H1 (cell line): ENCODE measurements at regions not wholly inside any gene's neighbourhood (a gene's known extent, or its start where the extent isn't known, plus 50 kb on each side); places are given as distances from the start of the nearest gene placed in this dataset.
A peak's percentile ranks its signal among the peaks of the same experiment; 100 is the strongest.

Experiments used
- ASH2L ChIP-seq: fragments of 200-600, 300-600 bp; sonication (generic); IDR thresholded peaks from one replicate; pipeline ENCODE4 v1.7.1; 2017; ENCODE audit warnings: low read length
- ATF3 ChIP-seq: IDR thresholded peaks from 2 replicates; pipeline ENCODE4 v1.6.1; 2011; ENCODE audit warnings: low read depth, mild to moderate bottlenecking, low read length; ENCODE audit not compliant: insufficient read depth
- CTCF ChIP-seq, 3 experiments: IDR thresholded peaks; 1 replicate in 2 of 3; 2 replicates in 1 of 3; pipeline versions ENCODE4 v1.5.1 to v1.6.1; 2011; ENCODE audit warnings: low read length in 3 of 3, mild to moderate bottlenecking in 3 of 3, inconsistent platforms in 2 of 3, low read depth in 1 of 3, moderate library complexity in 1 of 3; ENCODE audit not compliant: insufficient read depth in 1 of 3; ENCODE audit errors: control extremely low read depth in 1 of 3
- EP300 ChIP-seq, 2 experiments: IDR thresholded peaks; 1 replicate in 1 of 2; 2 replicates in 1 of 2; pipeline ENCODE4 v1.6.1; 2011 to 2012; ENCODE audit warnings: low read depth in 2 of 2, low read length in 2 of 2, mild to moderate bottlenecking in 2 of 2, borderline replicate concordance in 1 of 2, inconsistent platforms in 1 of 2, moderate library complexity in 1 of 2
- EZH2 ChIP-seq: fragments of 200-600 bp; sonication (generic); IDR thresholded peaks from 2 replicates; pipeline ENCODE4 v1.7.1; 2012; ENCODE audit warnings: low read depth, mild to moderate bottlenecking, moderate library complexity, low read length, inconsistent platforms; ENCODE audit not compliant: severe bottlenecking
- FOSL1 ChIP-seq: IDR thresholded peaks from 2 replicates; pipeline ENCODE4 v1.6.1; 2011; ENCODE audit warnings: mild to moderate bottlenecking, low read depth, low read length, moderate library complexity; ENCODE audit not compliant: insufficient read depth
- GABPA ChIP-seq: IDR thresholded peaks from 2 replicates; pipeline ENCODE4 v1.6.1; 2011; ENCODE audit warnings: mild to moderate bottlenecking, low read length, moderate library complexity, borderline replicate concordance; ENCODE audit not compliant: insufficient read depth
- KDM4A ChIP-seq: IDR thresholded peaks from one replicate; pipeline ENCODE4 v1.7.1; 2012; ENCODE audit warnings: low read depth, mild to moderate bottlenecking, moderate library complexity, low read length, inconsistent platforms; ENCODE audit not compliant: severe bottlenecking
- POU5F1 ChIP-seq: IDR thresholded peaks from 2 replicates; pipeline ENCODE4 v1.6.1; 2011; ENCODE audit warnings: low read depth, mild to moderate bottlenecking, low read length, moderate library complexity
- RBBP5 ChIP-seq: IDR thresholded peaks from 2 replicates; pipeline ENCODE4 v1.7.1; 2012; ENCODE audit warnings: low read depth, mild to moderate bottlenecking, inconsistent platforms, low read length, moderate library complexity, borderline replicate concordance
- RXRA ChIP-seq: IDR thresholded peaks from 2 replicates; pipeline ENCODE4 v1.6.1; 2011; ENCODE audit warnings: low read depth, mild to moderate bottlenecking, low read length, moderate library complexity; ENCODE audit not compliant: insufficient read depth
- SIN3A ChIP-seq, 2 experiments: IDR thresholded peaks in 1 of 2; conservative IDR thresholded peaks in 1 of 2; 2 replicates each; pipeline ENCODE4 v1.6.1; 2011 to 2012; ENCODE audit warnings: low read length in 2 of 2, improper control_type of control experiment in 1 of 2, low read depth in 1 of 2, mild to moderate bottlenecking in 1 of 2
- SUZ12 ChIP-seq: fragments of 200-600 bp; sonication (generic); IDR thresholded peaks from 2 replicates; pipeline ENCODE4 v1.6.1; 2012; ENCODE audit warnings: mild to moderate bottlenecking, inconsistent platforms, low read length, moderate library complexity, mixed read lengths

- TF ChIP-seq CTCF (IDR thresholded peaks at IDR 0.05; ENCODE audit: control extremely low read depth in 1 of 3, insufficient read depth in 1 of 3, low read depth in 1 of 3, low read length in 3 of 3) = peak; percentile 8 to 41 (median 33); a peak in 2 of 4 replicates
- TF ChIP-seq FOSL1 = no peak
- no peak for TF ChIP-seq SUZ12
- no peak for TF ChIP-seq ATF3
- no peak for TF ChIP-seq POU5F1
- TF ChIP-seq ASH2L = no peak
- TF ChIP-seq GABPA = no peak
- no peak for TF ChIP-seq RXRA
- no peak for TF ChIP-seq EZH2
- TF ChIP-seq RBBP5 = no peak
- TF ChIP-seq SIN3A (conservative IDR thresholded peaks at IDR 0.05 in 1 of 2, IDR thresholded peaks at IDR 0.05 in 1 of 2; ENCODE audit: low read depth in 1 of 2, low read length in 2 of 2) = no peak
- no peak for TF ChIP-seq KDM4A
- TF ChIP-seq EP300 (IDR thresholded peaks at IDR 0.05; ENCODE audit: borderline replicate concordance in 1 of 2, low read depth in 2 of 2, low read length in 2 of 2) = no peak
These were observed 105.9 kb upstream of the EEPD1 start for GRCh38 chr7:36047091-36047658.
